ENCODE measurements at regions not wholly inside any gene's neighbourhood (a gene's known extent, or its start where the extent isn't known, plus 50 kb on each side); places are given as distances from the start of the nearest gene placed in this dataset.

DNA sequence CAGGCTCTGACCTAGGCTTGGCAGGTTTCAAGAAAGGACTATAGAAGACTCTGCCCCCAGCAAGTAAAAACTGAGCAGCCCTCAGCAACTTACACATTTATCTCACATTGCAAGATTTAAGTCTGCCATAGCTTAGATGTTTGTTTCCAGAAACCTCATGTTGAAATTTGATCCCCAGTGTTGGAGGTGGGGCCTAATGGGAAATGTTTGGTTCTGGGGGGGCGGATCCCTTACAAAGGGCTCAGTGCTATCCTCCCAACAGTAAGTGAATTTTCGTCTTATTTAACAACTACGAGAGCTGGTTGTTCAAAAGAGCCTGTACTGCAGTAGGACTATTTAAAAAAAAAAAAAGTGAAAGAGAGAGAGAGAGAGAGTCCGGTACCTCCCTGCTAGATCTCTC is 125.2 kb upstream of the PROK2 start:
- DNase-seq (ENCODE audit: low read depth) (no peak), FAIRE-seq (no peak)
- peaks cover 25% of the 10 kb centered on the region for H3K27me3 Mint-ChIP-seq (ENCODE audit: low read depth, unreplicated experiment)
- Histone ChIP-seq H3K9ac (ENCODE audit: low read length) (no peak overlapping the region), H3K4me1 (ENCODE audit: insufficient read depth, low read length) (no peaks in the 10 kb centered on the region), H3K79me2 (ENCODE audit: insufficient read depth, low read length) (no peaks in the 10 kb centered on the region), H4K20me1 (ENCODE audit: insufficient read depth, low read length) (no peaks in the 10 kb centered on the region), H3K36me3 (ENCODE audit: insufficient read depth, low read length) (no peaks in the 10 kb centered on the region), H3K27me3 (ENCODE audit: insufficient read depth, low read length) (peaks cover 24% of the 10 kb centered on the region), H3K27ac (ENCODE audit: low read depth, low read length) (no peak overlapping the region), H2AFZ (ENCODE audit: low read depth, low read length) (no peak overlapping the region), H3K9me3 (ENCODE audit: insufficient read depth, low read depth, low read length) (no peaks in the 10 kb centered on the region), H3K4me2 (ENCODE audit: low read length) (no peak overlapping the region), H3K4me3 (ENCODE audit: insufficient read depth, low read depth, low read length) (no peak overlapping the region)
- no peak overlapping the region for H3K4me3 Mint-ChIP-seq (ENCODE audit: unreplicated experiment)
- peaks cover 4% of the 10 kb centered on the region for H3K9me3 Mint-ChIP-seq (ENCODE audit: unreplicated experiment)
- peaks cover 3% of the 10 kb centered on the region for H3K4me1 Mint-ChIP-seq (ENCODE audit: low read depth, unreplicated experiment)
- H3K27ac Mint-ChIP-seq (ENCODE audit: unreplicated experiment), result no peak overlapping the region
- no peaks in the 10 kb centered on the region for H3K36me3 Mint-ChIP-seq (ENCODE audit: low read depth, unreplicated experiment)
- TF ChIP-seq, protein P1, sequence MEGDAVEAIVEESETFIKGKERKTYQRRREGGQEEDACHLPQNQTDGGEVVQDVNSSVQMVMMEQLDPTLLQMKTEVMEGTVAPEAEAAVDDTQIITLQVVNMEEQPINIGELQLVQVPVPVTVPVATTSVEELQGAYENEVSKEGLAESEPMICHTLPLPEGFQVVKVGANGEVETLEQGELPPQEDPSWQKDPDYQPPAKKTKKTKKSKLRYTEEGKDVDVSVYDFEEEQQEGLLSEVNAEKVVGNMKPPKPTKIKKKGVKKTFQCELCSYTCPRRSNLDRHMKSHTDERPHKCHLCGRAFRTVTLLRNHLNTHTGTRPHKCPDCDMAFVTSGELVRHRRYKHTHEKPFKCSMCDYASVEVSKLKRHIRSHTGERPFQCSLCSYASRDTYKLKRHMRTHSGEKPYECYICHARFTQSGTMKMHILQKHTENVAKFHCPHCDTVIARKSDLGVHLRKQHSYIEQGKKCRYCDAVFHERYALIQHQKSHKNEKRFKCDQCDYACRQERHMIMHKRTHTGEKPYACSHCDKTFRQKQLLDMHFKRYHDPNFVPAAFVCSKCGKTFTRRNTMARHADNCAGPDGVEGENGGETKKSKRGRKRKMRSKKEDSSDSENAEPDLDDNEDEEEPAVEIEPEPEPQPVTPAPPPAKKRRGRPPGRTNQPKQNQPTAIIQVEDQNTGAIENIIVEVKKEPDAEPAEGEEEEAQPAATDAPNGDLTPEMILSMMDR (IDR thresholded peaks at IDR 0.05; ENCODE audit: insufficient read depth, low read depth, low read length), result no peak
- no peak for TF ChIP-seq EZH2 (IDR thresholded peaks at IDR 0.05; ENCODE audit: insufficient read depth, low read length)

DNA sequence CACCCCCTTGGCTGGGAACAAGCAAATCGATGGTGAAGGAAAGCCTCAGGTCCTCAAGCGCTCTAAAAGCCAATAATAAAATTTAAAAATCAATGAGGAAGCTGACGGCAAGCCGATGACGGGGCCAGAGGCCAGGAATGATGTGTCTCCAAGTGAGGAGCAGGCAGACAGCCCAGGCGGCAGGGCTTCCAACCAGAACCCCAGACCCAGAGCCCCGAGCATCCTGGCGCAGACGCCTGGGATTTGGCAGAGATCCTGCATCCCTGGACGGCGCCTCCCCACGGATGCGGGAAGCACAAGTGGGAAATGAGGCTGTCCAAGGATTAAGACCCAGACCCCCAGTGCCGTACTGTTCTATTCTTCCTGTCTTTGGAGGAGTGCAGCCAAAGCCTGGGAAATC is 123.0 kb upstream of the PROK2 start:
- TF ChIP-seq, protein P1 (IDR thresholded peaks at IDR 0.05; ENCODE audit: insufficient read depth, low read depth, low read length), result no peak
- no peak for TF ChIP-seq EZH2 (IDR thresholded peaks at IDR 0.05; ENCODE audit: insufficient read depth, low read length)

DNA sequence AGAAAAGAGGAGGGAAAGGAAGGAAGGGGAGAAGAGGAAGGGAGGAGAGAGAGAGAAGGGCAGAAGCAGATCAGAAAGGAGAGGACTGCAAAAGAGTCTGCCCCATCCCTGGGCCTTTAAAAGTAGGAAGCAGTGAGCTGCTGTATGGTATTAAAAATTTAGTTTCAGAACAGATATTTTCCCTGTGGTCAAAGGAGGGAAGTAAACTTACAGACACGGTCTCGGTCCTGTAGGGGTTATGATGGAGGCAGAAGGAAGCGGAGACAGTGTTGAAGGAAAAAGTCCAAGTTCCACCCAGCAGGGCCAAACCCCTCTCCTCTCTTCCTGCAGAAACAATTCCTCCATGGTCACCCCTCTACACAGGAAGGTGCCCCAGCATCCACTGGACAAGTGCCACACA is 122.0 kb upstream of the PROK2 start:
- peaks cover 37% of the 10 kb centered on the region for H3K27me3 Mint-ChIP-seq (ENCODE audit: low read depth, unreplicated experiment)

More for the DNA sequence above, 123.0 kb upstream of the PROK2 start:
- DNase-seq (ENCODE audit: low read depth), result no peak
- Histone ChIP-seq H4K20me1 (ENCODE audit: insufficient read depth, low read length) (no peaks in the 10 kb centered on the region), H3K9ac (ENCODE audit: low read length) (no peak overlapping the region), H3K27me3 (ENCODE audit: insufficient read depth, low read length) (peaks cover 24% of the 10 kb centered on the region), H3K4me3 (ENCODE audit: insufficient read depth, low read depth, low read length) (no peak overlapping the region), H3K27ac (ENCODE audit: low read depth, low read length) (no peak overlapping the region), H3K9me3 (ENCODE audit: insufficient read depth, low read depth, low read length) (no peaks in the 10 kb centered on the region), H3K4me1 (ENCODE audit: insufficient read depth, low read length) (no peaks in the 10 kb centered on the region), H3K36me3 (ENCODE audit: insufficient read depth, low read length) (no peaks in the 10 kb centered on the region), H3K79me2 (ENCODE audit: insufficient read depth, low read length) (no peaks in the 10 kb centered on the region), H3K4me2 (ENCODE audit: low read length) (no peak overlapping the region), H2AFZ (ENCODE audit: low read depth, low read length) (no peak overlapping the region)
- FAIRE-seq, result no peak
- H3K36me3 Mint-ChIP-seq (ENCODE audit: low read depth, unreplicated experiment), result no peaks in the 10 kb centered on the region
- no peak overlapping the region for H3K4me3 Mint-ChIP-seq (ENCODE audit: unreplicated experiment)
- H3K27me3 Mint-ChIP-seq (ENCODE audit: low read depth, unreplicated experiment), result peaks cover 32% of the 10 kb centered on the region
- no peak overlapping the region for H3K27ac Mint-ChIP-seq (ENCODE audit: unreplicated experiment)
- H3K9me3 Mint-ChIP-seq (ENCODE audit: unreplicated experiment), result peaks cover 4% of the 10 kb centered on the region
- no peaks in the 10 kb centered on the region for H3K4me1 Mint-ChIP-seq (ENCODE audit: low read depth, unreplicated experiment)

More for the DNA sequence above, 122.0 kb upstream of the PROK2 start:
- no peaks in the 10 kb centered on the region for H3K36me3 ChIP-seq (ENCODE audit: insufficient read depth, low read length)
- H3K9ac ChIP-seq (ENCODE audit: low read length), result no peak overlapping the region
- no peaks in the 10 kb centered on the region for H3K36me3 Mint-ChIP-seq (ENCODE audit: low read depth, unreplicated experiment)
- no peaks in the 10 kb centered on the region for H3K79me2 ChIP-seq (ENCODE audit: insufficient read depth, low read length)
- no peak overlapping the region for H3K4me2 ChIP-seq (ENCODE audit: low read length)
- H3K9me3 Mint-ChIP-seq (ENCODE audit: unreplicated experiment), result peaks cover 7% of the 10 kb centered on the region
- H3K9me3 ChIP-seq (ENCODE audit: insufficient read depth, low read depth, low read length), result no peaks in the 10 kb centered on the region
- no peaks in the 10 kb centered on the region for H4K20me1 ChIP-seq (ENCODE audit: insufficient read depth, low read length)
- peaks cover 21% of the 10 kb centered on the region for H3K27me3 ChIP-seq (ENCODE audit: insufficient read depth, low read length)
- no peak overlapping the region for H3K27ac Mint-ChIP-seq (ENCODE audit: unreplicated experiment)
- DNase-seq (ENCODE audit: low read depth) (no peak), FAIRE-seq (no peak)
- no peak overlapping the region for H3K27ac ChIP-seq (ENCODE audit: low read depth, low read length)
- H3K4me1 ChIP-seq (ENCODE audit: insufficient read depth, low read length), result no peaks in the 10 kb centered on the region
- H3K4me1 Mint-ChIP-seq (ENCODE audit: low read depth, unreplicated experiment), result peaks cover 6% of the 10 kb centered on the region
- H3K4me3 ChIP-seq (ENCODE audit: insufficient read depth, low read depth, low read length), result no peak overlapping the region
- no peak overlapping the region for H3K4me3 Mint-ChIP-seq (ENCODE audit: unreplicated experiment)
- TF ChIP-seq, protein P1 (IDR thresholded peaks at IDR 0.05; ENCODE audit: insufficient read depth, low read depth, low read length), result no peak
- TF ChIP-seq EZH2 (IDR thresholded peaks at IDR 0.05; ENCODE audit: insufficient read depth, low read length), result no peak
- no peak overlapping the region for H2AFZ ChIP-seq (ENCODE audit: low read depth, low read length)

Measured in astrocyte (in vitro differentiated cells and primary cell).